Uterus (tissue), 3 donors: ENCODE measurements at regions not wholly inside any gene's neighbourhood (a gene's known extent, or its start where the extent isn't known, plus 50 kb on each side); places are given as distances from the start of the nearest gene placed in this dataset.

Experiments used
- DNase-seq, 2 donors: peaks; one replicate each; pipeline ENCODE4 v3.0.0-alpha.2; 2019 to 2020
- H3K27ac ChIP-seq, 2 donors: fragments of 200-600 bp; sonication (generic); 1 replicate in 1 of 2; 2 replicates in 1 of 2; pipeline ENCODE4 v1.5.1; 2016 to 2018
- H3K27me3 ChIP-seq, 2 donors: fragments of 200-600 bp; sonication (generic); one replicate each; pipeline ENCODE4 v1.5.1; 2018 to 2019; ENCODE audit warnings: control low read depth in 1 of 2
- H3K36me3 ChIP-seq, 2 donors: fragments of 200-600 bp; sonication (generic); one replicate each; pipeline ENCODE4 v1.5.1; 2019; ENCODE audit warnings: control low read depth in 1 of 2
- H3K4me1 ChIP-seq, 2 donors: fragments of 200-600 bp; sonication (generic); one replicate each; pipeline ENCODE4 v1.5.1; 2018 to 2019; ENCODE audit warnings: control low read depth in 1 of 2
- H3K4me3 ChIP-seq, 2 donors: fragments of 200-600 bp; sonication (generic); 1 replicate in 1 of 2; 2 replicates in 1 of 2; pipeline ENCODE4 v1.5.1; 2018 to 2019; ENCODE audit warnings: mild to moderate bottlenecking in 1 of 2
- H3K9me3 ChIP-seq, 2 donors: fragments of 200-600 bp; sonication (generic); one replicate each; pipeline ENCODE4 v1.5.1; 2019; ENCODE audit warnings: control low read depth in 1 of 2
- CTCF ChIP-seq, 4 experiments: fragments of 200-600 bp in 2 of 4; fragments of 450-650 bp in 2 of 4; sonication (generic) in 2 of 4; IDR thresholded peaks; one replicate each; pipeline ENCODE4 v1.5.1; 2016 to 2019; ENCODE audit warnings: antibody characterized with exemption in 4 of 4, mild to moderate bottlenecking in 2 of 4, moderate library complexity in 1 of 4
- POLR2A ChIP-seq, 2 donors: fragments of 450-650 bp; IDR thresholded peaks; one replicate each; pipeline ENCODE4 v1.6.1; 2016; ENCODE audit warnings: antibody characterized with exemption in 2 of 2, mild to moderate bottlenecking in 1 of 2, moderate library complexity in 1 of 2
- intact Hi-C: fragments of 100-400 bp; cut with DNase I; formaldehyde crosslinking; loops from one replicate; pipeline ENCODE4 v1.15.1; 2023; ENCODE audit warnings: low total_unique reads
- donor health status: DM: yes; HTN: yes; CAD: no.

- Histone ChIP-seq H3K27me3 (no peaks in the 10 kb centered on the region), H3K27ac (peak overlapping the region; percentile 41 to 49), H3K4me3 (no peak overlapping the region), H3K9me3 (no peaks in the 10 kb centered on the region), H3K36me3 (no peaks in the 10 kb centered on the region), H3K4me1 (peaks cover 0 to 4% of the 10 kb centered on the region in 2 donors)
- intact Hi-C loops, result no loop called here
- DNase-seq, result peak in 1 of 2 donors; percentile 39
- TF ChIP-seq POLR2A (IDR thresholded peaks at IDR 0.05), result no peak
- TF ChIP-seq CTCF (IDR thresholded peaks at IDR 0.05), result no peak
Measured at GRCh38 chr10:124153023-124153826, 59.8 kb upstream of the CHST15 start.

GRCh38 chr10:124152139-124153022 lies 59.0 kb upstream of the CHST15 start:
- H3K4me3 ChIP-seq, result no peak overlapping the region
- no peak for TF ChIP-seq CTCF (IDR thresholded peaks at IDR 0.05)
- TF ChIP-seq POLR2A (IDR thresholded peaks at IDR 0.05), result no peak
- no peaks in the 10 kb centered on the region for H3K27me3 ChIP-seq
- DNase-seq, result no peak
- H3K4me1 ChIP-seq, result peaks cover 0 to 4% of the 10 kb centered on the region in 2 donors
- no peaks in the 10 kb centered on the region for H3K9me3 ChIP-seq
- intact Hi-C loops, result no loop called here
- peak overlapping the region; percentile 11 to 49 for H3K27ac ChIP-seq
- H3K36me3 ChIP-seq, result no peaks in the 10 kb centered on the region

GRCh38 chr10:124151466-124152095 lies 58.2 kb upstream of the CHST15 start:
- Histone ChIP-seq H3K27me3 (no peaks in the 10 kb centered on the region), H3K4me1 (peaks cover 0 to 4% of the 10 kb centered on the region in 2 donors), H3K9me3 (no peaks in the 10 kb centered on the region), H3K4me3 (no peak overlapping the region), H3K36me3 (no peaks in the 10 kb centered on the region), H3K27ac (no peak overlapping the region)
- no peak for TF ChIP-seq CTCF (IDR thresholded peaks at IDR 0.05)
- TF ChIP-seq POLR2A (IDR thresholded peaks at IDR 0.05), result no peak
- intact Hi-C loops, result no loop called here
- no peak for DNase-seq

- Histone ChIP-seq H3K27ac (no peak overlapping the region), H3K36me3 (no peaks in the 10 kb centered on the region), H3K27me3 (no peaks in the 10 kb centered on the region), H3K9me3 (no peaks in the 10 kb centered on the region), H3K4me3 (no peak overlapping the region), H3K4me1 (peaks cover 0 to 4% of the 10 kb centered on the region in 2 donors)
- no peak for DNase-seq
- intact Hi-C loops, result no loop called here
- TF ChIP-seq POLR2A (IDR thresholded peaks at IDR 0.05) (no peak), CTCF (IDR thresholded peaks at IDR 0.05) (no peak)
Measured at GRCh38 chr10:124150807-124151417, 57.5 kb upstream of the CHST15 start.
